ENCODE measurements at regions not wholly inside any gene's neighbourhood (a gene's known extent, or its start where the extent isn't known, plus 50 kb on each side); places are given as distances from the start of the nearest gene placed in this dataset.
A peak's percentile ranks its signal among the peaks of the same experiment; 100 is the strongest.

DNA sequence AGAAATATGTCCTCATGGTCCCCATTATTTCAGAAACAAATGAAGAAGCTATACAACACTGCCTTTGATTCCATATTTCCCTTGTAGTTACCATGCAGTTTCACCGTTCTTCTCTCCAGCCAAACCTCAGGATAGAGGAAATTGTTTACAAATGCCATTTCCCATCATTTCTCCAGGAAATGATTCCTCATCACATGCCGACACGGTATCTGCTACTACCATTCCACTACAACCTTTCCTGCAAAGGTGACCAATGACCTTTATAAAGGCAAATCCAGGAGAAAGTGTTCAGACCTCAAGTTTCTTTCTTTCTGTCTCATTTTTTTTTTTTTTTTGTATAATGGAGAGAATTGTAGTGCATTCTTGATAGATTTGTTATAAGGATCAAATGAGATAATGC is 460.8 kb upstream of the CDH20 start:
- H3K4me3 ChIP-seq (ENCODE audit: low read length in 2 of 2): no peak overlapping the region
- H3K9me3 ChIP-seq (ENCODE audit: control insufficient read depth in 2 of 2, insufficient read depth in 1 of 2, low read length in 1 of 2): no peaks in the 10 kb centered on the region
- H3K27ac ChIP-seq (ENCODE audit: low read depth in 1 of 2, low read length in 1 of 2): no peak overlapping the region
- H3K27me3 ChIP-seq (ENCODE audit: control insufficient read depth in 2 of 2, insufficient read depth in 1 of 2, low read length in 1 of 2): no peaks in the 10 kb centered on the region
- H3K4me1 ChIP-seq (ENCODE audit: control insufficient read depth in 2 of 2, insufficient read depth in 2 of 2, low read length in 2 of 2): no peaks in the 10 kb centered on the region
- no peak for DNase-seq (ENCODE audit: low read depth in 6 of 9, low spot score in 9 of 9)
- WGBS: 95% methylated on average over 3 of the region's 3 CpGs
- H3K36me3 ChIP-seq (ENCODE audit: control insufficient read depth in 2 of 2, insufficient read depth in 2 of 2, low read length in 1 of 2): no peaks in the 10 kb centered on the region

DNA sequence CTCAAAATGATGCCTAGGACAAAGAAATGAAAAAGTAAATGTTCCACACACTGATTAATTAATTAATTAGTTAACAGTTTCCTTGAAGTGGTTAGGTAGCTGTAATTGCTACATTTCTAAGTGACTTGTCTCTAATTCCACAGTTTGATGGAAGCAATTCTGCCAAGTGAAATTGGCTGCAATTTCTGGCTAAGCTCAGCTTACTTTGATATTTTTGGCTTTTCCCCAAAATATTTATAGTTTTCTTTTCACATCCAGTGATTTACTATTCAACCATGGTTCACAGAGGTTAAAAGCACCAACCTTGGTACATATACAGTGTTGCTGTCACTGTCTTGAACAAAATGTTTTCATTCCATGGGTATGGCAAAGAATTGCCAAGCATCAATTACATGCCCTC is 459.5 kb upstream of the CDH20 start:
- H3K27ac ChIP-seq (ENCODE audit: low read depth in 1 of 2, low read length in 1 of 2): no peak overlapping the region
- no peak overlapping the region for H3K4me3 ChIP-seq (ENCODE audit: low read length in 2 of 2)
- no peaks in the 10 kb centered on the region for H3K9me3 ChIP-seq (ENCODE audit: control insufficient read depth in 2 of 2, insufficient read depth in 1 of 2, low read length in 1 of 2)
- no peaks in the 10 kb centered on the region for H3K4me1 ChIP-seq (ENCODE audit: control insufficient read depth in 2 of 2, insufficient read depth in 2 of 2, low read length in 2 of 2)
- no peaks in the 10 kb centered on the region for H3K36me3 ChIP-seq (ENCODE audit: control insufficient read depth in 2 of 2, insufficient read depth in 2 of 2, low read length in 1 of 2)
- no peaks in the 10 kb centered on the region for H3K27me3 ChIP-seq (ENCODE audit: control insufficient read depth in 2 of 2, insufficient read depth in 1 of 2, low read length in 1 of 2)
- DNase-seq (ENCODE audit: low read depth in 6 of 9, low spot score in 9 of 9): no peak

DNA sequence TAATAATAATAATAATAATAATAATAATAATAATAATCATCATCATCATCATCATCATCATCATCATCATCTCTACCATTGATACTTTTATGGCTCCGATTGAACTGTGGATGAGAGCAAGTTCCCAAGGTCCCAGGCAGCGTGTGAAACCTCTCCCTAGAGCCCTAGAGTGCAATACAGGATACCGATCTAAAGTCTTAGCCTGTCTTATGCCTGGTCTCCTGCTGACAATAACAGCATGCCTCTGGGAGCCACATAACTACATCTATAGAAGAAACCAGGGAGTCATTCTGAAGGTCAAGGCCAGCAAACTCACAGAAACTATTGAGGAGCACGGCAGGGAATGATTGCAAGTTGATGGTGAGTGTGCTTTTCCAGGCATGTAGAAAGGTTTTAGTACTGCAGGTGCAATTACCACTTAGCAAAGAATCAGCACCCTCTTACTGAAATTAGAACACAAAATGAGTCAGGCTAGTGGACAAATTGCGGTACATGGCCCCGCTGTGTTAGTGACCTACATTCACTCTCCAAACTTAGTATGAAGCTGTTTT is 457.2 kb upstream of the CDH20 start:
- no peak overlapping the region for H3K4me3 ChIP-seq (ENCODE audit: low read length in 2 of 2)

DNA sequence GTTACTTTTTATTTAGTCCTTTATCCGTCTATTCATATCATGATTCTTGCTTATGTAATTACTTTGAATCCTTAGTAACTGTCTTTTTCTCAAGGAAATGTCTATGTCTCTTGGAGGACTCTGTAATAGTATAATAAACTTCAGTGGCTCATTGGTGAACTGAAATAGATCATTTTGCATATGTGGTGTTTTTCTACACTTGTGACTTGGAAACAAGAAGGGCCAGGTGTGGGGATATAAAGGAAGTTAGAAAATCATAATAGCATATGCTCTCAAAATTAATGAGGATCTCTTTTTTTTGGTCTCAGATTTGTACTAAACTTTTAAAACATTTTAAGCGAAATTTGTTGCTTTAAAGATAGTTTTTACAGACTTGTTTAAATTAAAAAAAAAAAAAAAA is 453.0 kb upstream of the CDH20 start:
- no peak overlapping the region for H3K27ac ChIP-seq (ENCODE audit: low read depth in 1 of 2, low read length in 1 of 2)
- no peaks in the 10 kb centered on the region for H3K4me1 ChIP-seq (ENCODE audit: control insufficient read depth in 2 of 2, insufficient read depth in 2 of 2, low read length in 2 of 2)
- 96% methylated on average over 2 of the region's 2 CpGs for WGBS
- no peaks in the 10 kb centered on the region for H3K27me3 ChIP-seq (ENCODE audit: control insufficient read depth in 2 of 2, insufficient read depth in 1 of 2, low read length in 1 of 2)
- H3K36me3 ChIP-seq (ENCODE audit: control insufficient read depth in 2 of 2, insufficient read depth in 2 of 2, low read length in 1 of 2): no peaks in the 10 kb centered on the region
- no peak for DNase-seq (ENCODE audit: low read depth in 6 of 9, low spot score in 9 of 9)
- H3K9me3 ChIP-seq (ENCODE audit: control insufficient read depth in 2 of 2, insufficient read depth in 1 of 2, low read length in 1 of 2): no peaks in the 10 kb centered on the region
- no peak overlapping the region for H3K4me3 ChIP-seq (ENCODE audit: low read length in 2 of 2)

More for the DNA sequence above, 457.2 kb upstream of the CDH20 start:
- no peaks in the 10 kb centered on the region for H3K27me3 ChIP-seq (ENCODE audit: control insufficient read depth in 2 of 2, insufficient read depth in 1 of 2, low read length in 1 of 2)
- no peaks in the 10 kb centered on the region for H3K9me3 ChIP-seq (ENCODE audit: control insufficient read depth in 2 of 2, insufficient read depth in 1 of 2, low read length in 1 of 2)
- no peaks in the 10 kb centered on the region for H3K4me1 ChIP-seq (ENCODE audit: control insufficient read depth in 2 of 2, insufficient read depth in 2 of 2, low read length in 2 of 2)
- H3K27ac ChIP-seq (ENCODE audit: low read depth in 1 of 2, low read length in 1 of 2): no peak overlapping the region
- H3K36me3 ChIP-seq (ENCODE audit: control insufficient read depth in 2 of 2, insufficient read depth in 2 of 2, low read length in 1 of 2): no peaks in the 10 kb centered on the region
- 95% methylated on average over 6 of the region's 6 CpGs for WGBS
- DNase-seq (ENCODE audit: low read depth in 6 of 9, low spot score in 9 of 9): no peak

DNA sequence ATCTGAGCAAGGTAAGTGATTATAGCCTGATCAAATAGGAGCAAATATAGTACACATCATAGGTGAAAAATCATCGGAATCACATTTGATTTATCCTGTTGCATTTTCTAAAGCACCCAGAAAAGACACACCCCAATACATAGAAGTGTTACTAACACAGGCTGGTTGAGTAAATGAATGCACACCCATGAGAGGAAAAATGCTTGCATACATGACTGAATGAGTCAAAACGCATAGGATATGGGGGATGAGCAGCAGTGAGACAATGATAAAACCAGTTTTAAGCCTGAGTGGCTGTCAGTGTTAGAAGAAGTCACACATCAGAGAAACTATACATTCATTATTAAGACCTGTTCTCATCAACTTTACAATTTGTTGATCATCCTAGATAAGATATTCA is 449.6 kb upstream of the CDH20 start:
- Histone ChIP-seq H3K4me1 (ENCODE audit: control insufficient read depth in 2 of 2, insufficient read depth in 2 of 2, low read length in 2 of 2) (no peaks in the 10 kb centered on the region), H3K27ac (ENCODE audit: low read depth in 1 of 2, low read length in 1 of 2) (no peak overlapping the region), H3K9me3 (ENCODE audit: control insufficient read depth in 2 of 2, insufficient read depth in 1 of 2, low read length in 1 of 2) (no peaks in the 10 kb centered on the region), H3K27me3 (ENCODE audit: control insufficient read depth in 2 of 2, insufficient read depth in 1 of 2, low read length in 1 of 2) (no peaks in the 10 kb centered on the region), H3K36me3 (ENCODE audit: control insufficient read depth in 2 of 2, insufficient read depth in 2 of 2, low read length in 1 of 2) (no peaks in the 10 kb centered on the region), H3K4me3 (ENCODE audit: low read length in 2 of 2) (no peak overlapping the region)
- DNase-seq (ENCODE audit: low read depth in 6 of 9, low spot score in 9 of 9): no peak
- WGBS: 97% methylated on average over 2 of the region's 2 CpGs

DNA sequence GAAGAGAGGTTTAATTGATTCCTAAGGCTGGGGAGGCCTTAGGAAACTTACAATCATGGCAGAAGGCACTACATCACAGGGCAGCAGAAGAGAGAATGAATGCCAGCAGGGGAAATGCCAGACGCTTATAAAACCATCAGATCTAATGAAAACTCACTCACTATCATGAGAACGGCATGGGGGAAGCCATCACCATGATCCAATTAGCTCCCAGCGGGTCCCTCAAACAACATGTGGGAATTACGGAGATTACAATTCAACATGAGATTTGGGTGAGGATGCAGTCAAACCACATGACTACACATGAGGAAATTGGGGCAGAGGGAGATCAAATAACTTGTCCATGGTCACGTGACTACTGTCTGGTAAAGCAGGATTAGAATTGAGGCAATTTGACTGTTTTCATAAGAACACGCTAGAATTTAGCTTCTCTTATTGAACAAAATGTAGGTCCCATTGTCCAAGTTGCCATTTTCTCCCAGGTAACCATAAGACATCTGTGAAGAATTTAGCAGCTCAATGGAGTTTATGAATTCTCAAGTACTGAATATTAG is 445.1 kb upstream of the CDH20 start:
- Histone ChIP-seq H3K36me3 (ENCODE audit: control insufficient read depth in 2 of 2, insufficient read depth in 2 of 2, low read length in 1 of 2) (no peaks in the 10 kb centered on the region), H3K9me3 (ENCODE audit: control insufficient read depth in 2 of 2, insufficient read depth in 1 of 2, low read length in 1 of 2) (no peaks in the 10 kb centered on the region), H3K27me3 (ENCODE audit: control insufficient read depth in 2 of 2, insufficient read depth in 1 of 2, low read length in 1 of 2) (no peaks in the 10 kb centered on the region), H3K4me3 (ENCODE audit: low read length in 2 of 2) (no peak overlapping the region), H3K4me1 (ENCODE audit: control insufficient read depth in 2 of 2, insufficient read depth in 2 of 2, low read length in 2 of 2) (no peaks in the 10 kb centered on the region), H3K27ac (ENCODE audit: low read depth in 1 of 2, low read length in 1 of 2) (no peak overlapping the region)
- DNase-seq (ENCODE audit: low read depth in 6 of 9, low spot score in 9 of 9): no peak
- 94% methylated on average over 6 of the region's 6 CpGs for WGBS

DNA sequence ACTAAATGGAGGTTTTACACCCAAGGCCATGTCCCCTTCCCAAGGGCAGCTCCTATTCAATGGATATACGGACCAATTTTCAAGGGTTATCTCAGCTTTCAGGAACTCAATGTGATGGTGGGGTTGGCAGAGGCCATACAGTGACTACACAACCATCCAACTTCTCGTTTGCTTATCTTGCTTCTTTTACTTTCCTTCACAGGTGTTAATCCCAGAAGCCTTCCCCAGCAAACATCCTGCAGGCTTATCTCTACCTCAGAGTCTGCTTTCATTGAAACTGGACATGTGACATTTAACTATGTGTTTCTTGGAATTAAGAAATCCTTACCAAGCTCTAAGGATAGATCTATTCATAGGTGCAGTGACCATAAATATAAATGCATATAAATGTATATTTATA is 443.8 kb upstream of the CDH20 start:
- Histone ChIP-seq H3K4me1 (ENCODE audit: control insufficient read depth in 2 of 2, insufficient read depth in 2 of 2, low read length in 2 of 2) (no peaks in the 10 kb centered on the region), H3K36me3 (ENCODE audit: control insufficient read depth in 2 of 2, insufficient read depth in 2 of 2, low read length in 1 of 2) (no peaks in the 10 kb centered on the region), H3K4me3 (ENCODE audit: low read length in 2 of 2) (no peak overlapping the region), H3K27me3 (ENCODE audit: control insufficient read depth in 2 of 2, insufficient read depth in 1 of 2, low read length in 1 of 2) (no peaks in the 10 kb centered on the region), H3K27ac (ENCODE audit: low read depth in 1 of 2, low read length in 1 of 2) (no peak overlapping the region), H3K9me3 (ENCODE audit: control insufficient read depth in 2 of 2, insufficient read depth in 1 of 2, low read length in 1 of 2) (no peaks in the 10 kb centered on the region)
- DNase-seq (ENCODE audit: low read depth in 6 of 9, low spot score in 9 of 9): no peak
- WGBS: 67% methylated on average over 2 of the region's 2 CpGs

DNA sequence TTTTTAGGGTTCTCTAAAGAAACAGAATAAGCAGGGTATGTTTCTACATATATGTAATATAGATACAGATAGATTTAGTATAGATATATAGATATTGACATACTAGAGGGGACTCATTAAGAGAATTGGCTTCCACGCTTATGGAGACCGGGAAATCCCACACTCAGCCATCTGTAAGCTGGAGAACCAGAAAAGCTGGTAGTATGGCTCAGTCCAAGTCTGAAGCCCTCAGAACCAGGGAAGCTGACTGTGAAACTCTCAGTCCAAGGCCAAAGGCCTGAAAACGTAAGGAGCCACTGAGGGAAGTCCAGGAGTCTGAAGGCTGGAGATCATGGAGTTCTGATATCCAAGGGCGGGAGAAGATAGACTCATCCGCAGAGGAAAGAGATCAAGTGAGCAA is 441.3 kb upstream of the CDH20 start:
- Histone ChIP-seq H3K4me1 (ENCODE audit: control insufficient read depth in 2 of 2, insufficient read depth in 2 of 2, low read length in 2 of 2) (no peaks in the 10 kb centered on the region), H3K36me3 (ENCODE audit: control insufficient read depth in 2 of 2, insufficient read depth in 2 of 2, low read length in 1 of 2) (no peaks in the 10 kb centered on the region), H3K4me3 (ENCODE audit: low read length in 2 of 2) (no peak overlapping the region), H3K27ac (ENCODE audit: low read depth in 1 of 2, low read length in 1 of 2) (peak overlapping the region in 1 of 2 donors; percentile 46), H3K9me3 (ENCODE audit: control insufficient read depth in 2 of 2, insufficient read depth in 1 of 2, low read length in 1 of 2) (no peaks in the 10 kb centered on the region), H3K27me3 (ENCODE audit: control insufficient read depth in 2 of 2, insufficient read depth in 1 of 2, low read length in 1 of 2) (no peaks in the 10 kb centered on the region)
- 96% methylated on average over 5 of the region's 5 CpGs for WGBS
- no peak for DNase-seq (ENCODE audit: low read depth in 6 of 9, low spot score in 9 of 9)

DNA sequence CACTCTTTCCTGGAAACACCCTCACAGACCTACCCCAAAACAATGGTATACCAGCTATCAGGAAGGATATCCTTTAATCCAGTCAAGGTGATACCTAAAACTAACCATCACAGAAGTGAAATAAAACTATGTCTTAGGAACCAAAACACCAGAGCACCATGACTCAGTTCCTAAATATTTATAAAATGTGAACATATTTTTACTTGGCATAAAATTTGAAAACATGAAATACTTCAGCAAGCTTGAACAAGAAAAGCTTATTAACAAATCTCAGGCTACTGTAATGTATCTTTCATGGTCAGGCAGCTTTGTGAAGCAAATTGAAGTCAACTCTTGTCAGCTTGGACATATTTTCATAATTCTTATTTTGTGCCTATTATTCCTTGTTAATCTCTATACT is 440.8 kb upstream of the CDH20 start:
- Histone ChIP-seq H3K36me3 (ENCODE audit: control insufficient read depth in 2 of 2, insufficient read depth in 2 of 2, low read length in 1 of 2) (no peaks in the 10 kb centered on the region), H3K9me3 (ENCODE audit: control insufficient read depth in 2 of 2, insufficient read depth in 1 of 2, low read length in 1 of 2) (no peaks in the 10 kb centered on the region), H3K27me3 (ENCODE audit: control insufficient read depth in 2 of 2, insufficient read depth in 1 of 2, low read length in 1 of 2) (no peaks in the 10 kb centered on the region), H3K4me1 (ENCODE audit: control insufficient read depth in 2 of 2, insufficient read depth in 2 of 2, low read length in 2 of 2) (no peaks in the 10 kb centered on the region), H3K27ac (ENCODE audit: low read depth in 1 of 2, low read length in 1 of 2) (peak overlapping the region in 1 of 2 donors; percentile 46), H3K4me3 (ENCODE audit: low read length in 2 of 2) (no peak overlapping the region)
- DNase-seq (ENCODE audit: low read depth in 6 of 9, low spot score in 9 of 9): no peak

DNA sequence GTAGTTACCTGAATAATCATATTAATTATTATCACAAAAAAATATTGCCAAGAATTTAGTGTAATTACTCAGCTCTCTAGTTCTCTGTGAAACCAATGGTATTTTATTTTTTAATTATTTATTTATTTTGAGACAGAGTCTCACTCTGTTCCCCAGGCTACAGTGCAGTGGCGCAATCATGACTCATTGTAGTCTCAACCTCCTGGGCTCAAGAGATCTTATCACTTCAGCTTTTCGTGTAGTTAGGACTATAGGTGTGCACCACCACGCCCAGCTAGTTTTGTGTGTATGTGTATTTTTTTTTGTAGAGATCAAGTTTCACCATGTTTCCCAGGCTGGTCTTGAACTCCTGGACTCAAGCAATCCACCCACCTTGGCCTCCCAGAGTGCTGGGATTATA is 440.4 kb upstream of the CDH20 start:
- no peak for DNase-seq (ENCODE audit: low read depth in 6 of 9, low spot score in 9 of 9)
- Histone ChIP-seq H3K27ac (ENCODE audit: low read depth in 1 of 2, low read length in 1 of 2) (no peak overlapping the region), H3K36me3 (ENCODE audit: control insufficient read depth in 2 of 2, insufficient read depth in 2 of 2, low read length in 1 of 2) (no peaks in the 10 kb centered on the region), H3K27me3 (ENCODE audit: control insufficient read depth in 2 of 2, insufficient read depth in 1 of 2, low read length in 1 of 2) (no peaks in the 10 kb centered on the region), H3K9me3 (ENCODE audit: control insufficient read depth in 2 of 2, insufficient read depth in 1 of 2, low read length in 1 of 2) (no peaks in the 10 kb centered on the region), H3K4me3 (ENCODE audit: low read length in 2 of 2) (no peak overlapping the region), H3K4me1 (ENCODE audit: control insufficient read depth in 2 of 2, insufficient read depth in 2 of 2, low read length in 2 of 2) (no peaks in the 10 kb centered on the region)
- WGBS: 89% methylated on average over 3 of the region's 3 CpGs
